ENCODE measurements at regions not wholly inside any gene's neighbourhood (a gene's known extent, or its start where the extent isn't known, plus 50 kb on each side); places are given as distances from the start of the nearest gene placed in this dataset.

- H3K27ac Mint-ChIP-seq = no peak overlapping the region
- ATAC-seq = no peak
- peaks cover 7% of the 10 kb centered on the region; the same call in 1 of the 2 replicates for H3K4me1 ChIP-seq (ENCODE audit: insufficient read depth)
- H3K4me3 Mint-ChIP-seq = no peak overlapping the region
- H4K20me1 ChIP-seq (replicated peaks; ENCODE audit: insufficient read depth) = no peaks in the 10 kb centered on the region
- H3K4me2 ChIP-seq = no peak overlapping the region
- TF ChIP-seq JUNB (IDR thresholded peaks at IDR 0.05; ENCODE audit: unreplicated experiment) = no peak
- no peak for TF ChIP-seq CREB1 (CRISPR knock-in tag; IDR thresholded peaks at IDR 0.05; ENCODE audit: low read depth)
- no peak for TF ChIP-seq STAT1 (IDR thresholded peaks at IDR 0.05; ENCODE audit: unreplicated experiment)
- TF ChIP-seq ZNF462 (CRISPR knock-in tag; IDR thresholded peaks at IDR 0.05) = no peak
- no peak for TF ChIP-seq REST (IDR thresholded peaks at IDR 0.05; ENCODE audit: unreplicated experiment)
- no peak for TF ChIP-seq EZH2phosphoT487 (IDR thresholded peaks at IDR 0.05; ENCODE audit: unreplicated experiment)
- TF ChIP-seq ZNF114 (CRISPR knock-in tag; IDR thresholded peaks at IDR 0.05) = no peak
- no peak for TF ChIP-seq ZNF331 (CRISPR knock-in tag; IDR thresholded peaks at IDR 0.05; ENCODE audit: low read depth)
- no peak for TF ChIP-seq POLR2AphosphoS5 (IDR thresholded peaks at IDR 0.05; ENCODE audit: low read depth)
- TF ChIP-seq EZH2 (IDR thresholded peaks at IDR 0.05; ENCODE audit: low read depth, unreplicated experiment) = no peak
- no peak for TF ChIP-seq NANOG (IDR thresholded peaks at IDR 0.05; ENCODE audit: borderline replicate concordance)
- TF ChIP-seq ETS1 (IDR thresholded peaks at IDR 0.05) = no peak
- TF ChIP-seq CTCF (conservative IDR thresholded peaks at IDR 0.05; ENCODE audit: low read depth in 2 of 2) = no peak
- peaks cover 8% of the 10 kb centered on the region; the same call in 2 of the 3 replicates for H3K4me1 Mint-ChIP-seq
- no peak overlapping the region for H3K4me3 ChIP-seq
- H3K27ac ChIP-seq (ENCODE audit: low read depth) = no peak overlapping the region
- no peaks in the 10 kb centered on the region for H3K36me3 Mint-ChIP-seq (ENCODE audit: low read depth)
- H2AFZ ChIP-seq = no peak overlapping the region
- H3K9me2 ChIP-seq (ENCODE audit: insufficient read depth) = no peaks in the 10 kb centered on the region; the same call in 1 of the 2 replicates
- no peaks in the 10 kb centered on the region for H3K36me3 ChIP-seq (ENCODE audit: insufficient read depth)
- H3K27me3 Mint-ChIP-seq (ENCODE audit: insufficient read depth, low read depth, poor library complexity) = peaks cover 3% of the 10 kb centered on the region
- H3F3A ChIP-seq (replicated peaks; ENCODE audit: low read depth) = peaks cover 11% of the 10 kb centered on the region
- H3K79me2 ChIP-seq (replicated peaks; ENCODE audit: insufficient read depth) = no peaks in the 10 kb centered on the region
- DNase-seq (ENCODE audit: low spot score) = no peak
- no peaks in the 10 kb centered on the region for H3K9me3 Mint-ChIP-seq
- no peaks in the 10 kb centered on the region for H3K27me3 ChIP-seq (ENCODE audit: insufficient read depth)
These were observed 274.4 kb upstream of the IRX1 start for GRCh38 chr5:3321119-3321760.
